SJSA1 (cell line): ENCODE measurements at regions not wholly inside any gene's neighbourhood (a gene's known extent, or its start where the extent isn't known, plus 50 kb on each side); places are given as distances from the start of the nearest gene placed in this dataset.

Experiments
- DNase-seq, 2 experiments: peaks; one replicate each; pipeline ENCODE4 v3.0.0-alpha.2; 2015 to 2020; ENCODE audit warnings: low spot score in 2 of 2, low read depth in 1 of 2
- H3K27ac ChIP-seq: fragments of 250-450 bp; sonication (Bioruptor Pico); 2 replicates; pipeline ENCODE4 v1.5.1; 2020; ENCODE audit warnings: mild to moderate bottlenecking, moderate library complexity
- H3K27me3 ChIP-seq: fragments of 250-450 bp; sonication (Bioruptor Pico); replicated peaks from 2 replicates; pipeline ENCODE4 v1.5.1; 2020; ENCODE audit warnings: mild to moderate bottlenecking, moderate library complexity
- H3K36me3 ChIP-seq: fragments of 250-450 bp; sonication (Bioruptor Pico); 2 replicates; pipeline ENCODE4 v1.5.1; 2020; ENCODE audit warnings: mild to moderate bottlenecking
- H3K4me1 ChIP-seq: fragments of 250-450 bp; sonication (Bioruptor Pico); replicated peaks from 2 replicates; pipeline ENCODE4 v1.6.1; 2021; ENCODE audit warnings: mild to moderate bottlenecking
- H3K4me3 ChIP-seq: fragments of 250-450 bp; sonication (Bioruptor Pico); 2 replicates; pipeline ENCODE4 v1.5.1; 2020; ENCODE audit warnings: mild to moderate bottlenecking
- H3K9me3 ChIP-seq: fragments of 250-450 bp; sonication (Bioruptor Pico); replicated peaks from 2 replicates; pipeline ENCODE4 v1.5.1; 2020; ENCODE audit warnings: mild to moderate bottlenecking

- H3K4me3 ChIP-seq, result no peak overlapping the region
- DNase-seq, result no peak
- H3K36me3 ChIP-seq, result no peaks in the 10 kb centered on the region
- H3K27me3 ChIP-seq, result no peaks in the 10 kb centered on the region
- no peaks in the 10 kb centered on the region for H3K9me3 ChIP-seq
- H3K27ac ChIP-seq, result no peak overlapping the region
- no peaks in the 10 kb centered on the region for H3K4me1 ChIP-seq
These were observed 163.1 kb downstream of the IBTK start for GRCh38 chr6:82084324-82084920.

DNA sequence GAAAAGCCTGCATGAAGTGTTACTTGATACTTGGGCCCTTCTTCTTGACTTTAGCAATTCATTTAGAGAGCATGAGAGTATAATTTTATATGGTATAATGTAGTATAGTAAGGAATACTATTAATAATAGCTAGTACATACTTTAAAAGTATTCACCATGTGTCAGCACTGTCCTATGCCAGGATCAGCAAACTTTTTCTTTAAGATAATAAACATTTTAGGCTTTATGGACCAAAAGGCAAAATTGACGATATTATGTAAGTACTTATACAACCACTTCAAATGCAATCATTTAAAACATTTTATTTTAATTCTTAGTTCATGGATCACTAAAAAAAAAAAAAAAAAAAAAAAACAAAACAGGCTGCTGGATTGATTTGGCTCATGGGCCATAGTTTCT is 163.9 kb downstream of the IBTK start:
- no peak for DNase-seq
- Histone ChIP-seq H3K4me3 (no peak overlapping the region), H3K9me3 (no peaks in the 10 kb centered on the region), H3K27ac (no peak overlapping the region), H3K36me3 (no peaks in the 10 kb centered on the region), H3K27me3 (no peaks in the 10 kb centered on the region), H3K4me1 (no peaks in the 10 kb centered on the region)

DNA sequence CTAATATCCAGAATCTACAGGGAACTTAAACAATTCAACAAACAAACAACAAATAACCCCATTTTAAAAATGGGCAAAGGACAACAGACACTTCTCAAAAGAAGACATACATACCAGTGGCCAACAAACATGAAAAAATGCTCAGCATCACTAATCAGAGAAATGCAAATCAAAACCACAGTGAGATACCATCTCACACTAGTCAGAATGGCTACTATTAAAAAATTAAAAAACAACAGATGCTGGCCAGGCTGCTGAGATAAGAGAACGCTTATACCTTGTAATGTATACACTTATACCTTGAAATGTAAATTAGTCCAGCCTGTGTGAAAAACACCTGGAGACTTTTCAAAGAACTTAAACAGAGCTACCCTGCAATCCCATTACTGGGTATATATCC is 166.8 kb downstream of the IBTK start:
- H3K4me1 ChIP-seq, result no peaks in the 10 kb centered on the region
- no peak for DNase-seq
- H3K4me3 ChIP-seq, result no peak overlapping the region
- H3K9me3 ChIP-seq, result no peaks in the 10 kb centered on the region
- no peaks in the 10 kb centered on the region for H3K36me3 ChIP-seq
- H3K27me3 ChIP-seq, result no peaks in the 10 kb centered on the region
- H3K27ac ChIP-seq, result no peak overlapping the region

GRCh38 chr6:82078286-82078908 is 169.1 kb downstream of the IBTK start:
- no peak overlapping the region for H3K27ac ChIP-seq
- no peak overlapping the region for H3K4me3 ChIP-seq
- no peaks in the 10 kb centered on the region for H3K36me3 ChIP-seq
- no peak for DNase-seq
- H3K27me3 ChIP-seq, result no peaks in the 10 kb centered on the region
- H3K9me3 ChIP-seq, result no peaks in the 10 kb centered on the region
- no peaks in the 10 kb centered on the region for H3K4me1 ChIP-seq

DNA sequence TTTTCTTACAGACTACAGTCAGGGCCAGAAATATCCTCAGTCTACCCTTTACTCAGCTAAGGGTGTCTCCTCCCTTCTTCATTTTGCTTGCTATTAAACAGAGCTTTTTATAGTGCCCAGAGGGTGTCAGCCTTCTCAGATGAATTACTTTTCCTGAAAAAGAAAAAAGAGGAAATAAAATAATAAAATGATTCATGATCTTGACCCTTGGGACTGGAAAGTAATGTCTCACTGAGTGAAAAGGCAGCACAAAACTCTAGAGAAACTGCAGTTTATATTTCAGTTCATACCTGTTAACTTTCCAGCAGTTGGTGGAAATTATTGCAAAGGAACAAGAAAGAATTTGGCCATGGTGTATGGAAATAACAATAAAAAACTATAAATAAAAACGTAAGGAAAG is 170.6 kb downstream of the IBTK start:
- no peaks in the 10 kb centered on the region for H3K27me3 ChIP-seq
- no peak overlapping the region for H3K27ac ChIP-seq
- no peaks in the 10 kb centered on the region for H3K9me3 ChIP-seq
- H3K36me3 ChIP-seq, result no peaks in the 10 kb centered on the region
- no peak overlapping the region for H3K4me3 ChIP-seq
- H3K4me1 ChIP-seq, result no peaks in the 10 kb centered on the region
- DNase-seq, result no peak

DNA sequence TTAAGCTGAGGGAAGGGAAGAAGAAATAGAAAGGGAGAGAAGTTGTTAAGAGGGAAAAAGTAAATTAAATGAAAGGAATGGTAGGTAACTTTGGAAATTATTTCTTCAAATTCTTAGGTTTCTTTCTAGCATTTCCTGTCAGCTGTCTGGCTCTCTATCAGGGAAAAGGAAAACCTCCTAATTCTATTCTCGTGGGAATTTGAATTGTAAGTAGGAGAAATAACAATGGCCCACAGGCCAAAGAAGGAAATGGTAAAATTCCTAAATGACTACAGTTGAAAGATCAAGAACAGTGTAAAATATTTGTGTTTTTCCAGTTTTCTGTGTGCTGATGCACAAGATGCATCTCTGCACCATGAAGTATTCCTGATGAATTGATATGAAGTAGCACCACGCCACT is 173.0 kb downstream of the IBTK start:
- no peak for DNase-seq
- H3K36me3 ChIP-seq, result no peaks in the 10 kb centered on the region
- no peaks in the 10 kb centered on the region for H3K9me3 ChIP-seq
- H3K4me1 ChIP-seq, result no peaks in the 10 kb centered on the region
- H3K27ac ChIP-seq, result no peak overlapping the region
- no peaks in the 10 kb centered on the region for H3K27me3 ChIP-seq
- no peak overlapping the region for H3K4me3 ChIP-seq

DNA sequence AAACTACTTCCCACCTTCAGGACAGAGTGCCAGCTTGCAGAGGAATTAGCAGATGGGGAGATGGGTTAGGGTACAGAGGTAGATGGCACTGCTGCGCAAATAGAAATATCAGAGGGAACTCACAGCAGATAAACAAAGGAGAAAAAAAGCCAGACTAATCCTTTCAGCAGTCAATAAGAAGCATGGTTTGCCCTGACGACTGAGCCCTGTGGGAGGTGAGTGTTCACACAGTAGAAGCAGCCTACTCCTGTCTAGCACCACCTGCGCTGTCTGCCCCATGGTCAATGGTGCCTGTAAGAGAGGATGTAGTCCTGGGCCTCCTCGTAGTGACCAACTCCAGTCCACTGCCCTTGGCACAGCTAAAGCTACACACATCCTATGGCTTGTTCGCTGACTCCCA is 174.1 kb downstream of the IBTK start:
- H3K36me3 ChIP-seq, result no peaks in the 10 kb centered on the region
- no peaks in the 10 kb centered on the region for H3K27me3 ChIP-seq
- no peaks in the 10 kb centered on the region for H3K9me3 ChIP-seq
- H3K4me3 ChIP-seq, result no peak overlapping the region
- DNase-seq, result no peak
- H3K27ac ChIP-seq, result no peak overlapping the region
- H3K4me1 ChIP-seq, result no peaks in the 10 kb centered on the region

- Histone ChIP-seq H3K4me1 (no peaks in the 10 kb centered on the region), H3K9me3 (no peaks in the 10 kb centered on the region), H3K27ac (no peak overlapping the region), H3K4me3 (no peak overlapping the region), H3K36me3 (no peaks in the 10 kb centered on the region), H3K27me3 (no peaks in the 10 kb centered on the region)
- no peak for DNase-seq
These were observed 174.8 kb downstream of the IBTK start for GRCh38 chr6:82072751-82073150.

GRCh38 chr6:82072121-82072521 is 175.4 kb downstream of the IBTK start:
- H3K27ac ChIP-seq, result no peak overlapping the region
- H3K4me3 ChIP-seq, result no peak overlapping the region
- no peak for DNase-seq
- no peaks in the 10 kb centered on the region; the same call in 1 of the 2 replicates for H3K9me3 ChIP-seq
- no peaks in the 10 kb centered on the region for H3K4me1 ChIP-seq
- no peaks in the 10 kb centered on the region for H3K27me3 ChIP-seq
- no peaks in the 10 kb centered on the region for H3K36me3 ChIP-seq

DNA sequence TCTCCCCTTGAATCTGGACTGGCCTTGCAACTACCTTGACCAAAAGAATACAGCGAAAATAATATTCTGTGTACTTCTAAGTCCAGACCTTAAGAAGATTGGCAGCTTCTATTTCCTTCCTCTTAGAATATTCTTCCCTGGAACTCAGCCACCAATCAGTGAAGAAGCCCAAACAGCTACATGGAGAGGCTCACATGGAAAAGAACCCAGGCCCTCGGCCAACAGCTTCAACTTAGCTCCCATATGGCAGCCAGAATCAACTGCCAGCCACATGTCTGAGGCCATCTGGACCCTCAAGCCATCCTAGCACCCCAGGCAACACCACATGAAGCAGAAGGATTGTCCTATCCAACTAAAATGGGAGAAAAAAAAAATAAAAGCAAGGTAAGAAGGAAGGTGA is 178.8 kb downstream of the IBTK start:
- DNase-seq, result no peak
- H3K4me1 ChIP-seq, result no peaks in the 10 kb centered on the region
- H3K27me3 ChIP-seq, result no peaks in the 10 kb centered on the region
- H3K27ac ChIP-seq, result no peak overlapping the region
- no peak overlapping the region for H3K4me3 ChIP-seq
- no peaks in the 10 kb centered on the region; the same call in 1 of the 2 replicates for H3K9me3 ChIP-seq
- no peaks in the 10 kb centered on the region for H3K36me3 ChIP-seq

- no peak overlapping the region for H3K27ac ChIP-seq
- no peaks in the 10 kb centered on the region for H3K27me3 ChIP-seq
- no peaks in the 10 kb centered on the region; the same call in 1 of the 2 replicates for H3K9me3 ChIP-seq
- no peaks in the 10 kb centered on the region for H3K36me3 ChIP-seq
- no peak for DNase-seq
- no peak overlapping the region for H3K4me3 ChIP-seq
- no peaks in the 10 kb centered on the region for H3K4me1 ChIP-seq
These were observed 180.5 kb downstream of the IBTK start for GRCh38 chr6:82066991-82067411.

DNA sequence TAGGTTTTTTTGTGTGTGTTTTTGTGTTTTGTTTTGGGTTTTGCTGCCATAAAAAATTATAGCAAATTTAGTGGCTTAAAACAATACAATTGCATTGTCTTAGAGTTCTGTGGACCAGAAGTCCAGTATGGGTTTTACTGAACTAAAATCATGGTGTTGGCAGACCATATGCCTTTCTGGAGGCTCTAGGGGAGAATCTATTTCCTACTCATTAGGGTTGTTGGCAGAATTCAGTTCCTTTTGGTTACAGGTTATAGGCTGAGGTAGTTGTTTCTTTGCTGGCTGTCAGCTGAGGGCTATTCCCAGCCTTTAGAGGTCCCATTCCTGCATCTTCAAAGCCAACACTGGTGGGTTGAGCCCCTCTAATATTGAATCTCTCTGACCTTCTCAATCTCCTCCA is 181.3 kb downstream of the IBTK start:
- no peak overlapping the region for H3K27ac ChIP-seq
- H3K27me3 ChIP-seq, result no peaks in the 10 kb centered on the region
- H3K4me1 ChIP-seq, result no peaks in the 10 kb centered on the region
- H3K4me3 ChIP-seq, result no peak overlapping the region
- DNase-seq, result no peak
- no peaks in the 10 kb centered on the region; the same call in 1 of the 2 replicates for H3K9me3 ChIP-seq
- H3K36me3 ChIP-seq, result no peaks in the 10 kb centered on the region

DNA sequence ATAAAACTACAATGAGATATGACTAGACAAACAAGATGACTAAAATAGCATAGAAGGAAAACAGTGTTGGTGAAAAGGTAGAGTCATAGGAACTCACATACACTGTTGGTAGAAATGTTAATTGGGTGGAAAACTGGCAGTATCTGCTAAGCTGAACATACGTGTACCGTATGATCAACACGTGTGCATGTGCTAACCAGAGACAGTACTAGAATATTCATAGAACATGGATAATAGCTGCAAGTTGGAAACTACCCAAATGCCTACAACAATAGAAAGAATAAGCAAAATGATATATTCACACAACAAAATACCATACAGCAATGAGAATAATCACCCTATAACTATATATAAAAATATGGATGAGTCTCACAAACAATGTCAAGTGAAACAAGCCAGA is 184.0 kb downstream of the IBTK start:
- H3K4me1 ChIP-seq, result no peaks in the 10 kb centered on the region
- no peak overlapping the region for H3K4me3 ChIP-seq
- H3K9me3 ChIP-seq, result no peaks in the 10 kb centered on the region; the same call in 1 of the 2 replicates
- H3K36me3 ChIP-seq, result no peaks in the 10 kb centered on the region
- no peaks in the 10 kb centered on the region for H3K27me3 ChIP-seq
- no peak for DNase-seq
- H3K27ac ChIP-seq, result no peak overlapping the region

GRCh38 chr6:82062219-82062618 is 185.3 kb downstream of the IBTK start:
- Histone ChIP-seq H3K36me3 (no peaks in the 10 kb centered on the region), H3K27ac (no peak overlapping the region), H3K27me3 (no peaks in the 10 kb centered on the region), H3K4me3 (no peak overlapping the region), H3K9me3 (no peaks in the 10 kb centered on the region; the same call in 1 of the 2 replicates), H3K4me1 (no peaks in the 10 kb centered on the region)
- no peak for DNase-seq
